Stomach (tissue), 4 donors: ENCODE measurements at regions not wholly inside any gene's neighbourhood (a gene's known extent, or its start where the extent isn't known, plus 50 kb on each side); places are given as distances from the start of the nearest gene placed in this dataset.

ENCODE experiments used
- EP300 ChIP-seq: sonication (generic); formaldehyde crosslinking; IDR thresholded peaks from one replicate; pipeline ENCODE4 v1.6.1; 2017; ENCODE audit warnings: antibody characterized with exemption
- POLR2A ChIP-seq, 4 donors: fragments of 450-650 bp; IDR thresholded peaks; one replicate each; pipeline ENCODE4 v1.6.1; 2016; ENCODE audit warnings: antibody characterized with exemption in 4 of 4, control low read depth in 2 of 4, mild to moderate bottlenecking in 1 of 4, moderate library complexity in 1 of 4
- POLR2AphosphoS5 ChIP-seq, 3 donors: sonication (generic); formaldehyde crosslinking; IDR thresholded peaks; one replicate each; pipeline ENCODE4 v1.6.1; 2016; ENCODE audit warnings: antibody characterized with exemption in 3 of 3
- TF ChIP-seq, protein P1 (sequence below), 7 experiments: fragments of 450-650 bp in 4 of 7; fragments of 200-600 bp in 3 of 7; sonication (generic) in 3 of 7; IDR thresholded peaks; one replicate each; pipeline ENCODE4 v1.5.1; 2016 to 2019; ENCODE audit warnings: antibody characterized with exemption in 7 of 7, control low read depth in 2 of 7, mild to moderate bottlenecking in 1 of 7

DNA sequence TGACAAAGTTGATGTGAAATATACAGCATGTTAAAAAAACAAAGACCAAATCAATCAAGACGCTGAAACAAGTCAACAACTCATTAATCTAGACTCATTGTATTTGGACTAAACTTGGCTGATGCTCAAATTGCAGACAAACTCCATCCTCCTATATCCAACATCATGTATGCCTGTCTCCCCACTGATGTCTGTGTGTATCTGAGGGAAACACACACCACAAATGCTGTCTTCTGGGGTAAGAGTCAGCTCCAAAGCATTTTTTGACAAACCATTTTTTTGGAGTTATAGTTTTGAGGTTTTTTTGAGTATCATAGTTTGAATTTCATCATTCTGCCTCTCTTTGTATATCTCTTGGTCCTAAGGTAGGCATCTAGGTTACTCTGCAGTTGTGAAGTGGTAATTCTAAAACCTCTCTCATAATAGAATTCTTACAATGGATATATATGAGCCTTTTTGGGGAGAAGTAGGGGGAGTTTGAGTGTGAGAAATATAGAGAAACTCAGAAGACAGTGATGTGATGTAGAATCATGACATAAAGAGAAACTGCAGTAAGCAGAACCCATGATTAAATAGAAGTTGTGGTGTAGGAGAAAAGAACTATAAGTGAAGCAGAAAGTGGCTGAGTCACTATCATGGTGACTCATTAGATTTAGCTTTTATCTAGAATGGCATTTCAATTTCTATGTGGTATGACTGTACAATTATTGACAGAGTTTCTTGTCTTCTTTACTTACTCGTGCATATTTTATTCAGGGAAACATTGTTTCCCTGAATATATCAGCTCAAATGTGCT is 1531.1 kb upstream of the LRRTM3 start:
- TF ChIP-seq, protein P1, sequence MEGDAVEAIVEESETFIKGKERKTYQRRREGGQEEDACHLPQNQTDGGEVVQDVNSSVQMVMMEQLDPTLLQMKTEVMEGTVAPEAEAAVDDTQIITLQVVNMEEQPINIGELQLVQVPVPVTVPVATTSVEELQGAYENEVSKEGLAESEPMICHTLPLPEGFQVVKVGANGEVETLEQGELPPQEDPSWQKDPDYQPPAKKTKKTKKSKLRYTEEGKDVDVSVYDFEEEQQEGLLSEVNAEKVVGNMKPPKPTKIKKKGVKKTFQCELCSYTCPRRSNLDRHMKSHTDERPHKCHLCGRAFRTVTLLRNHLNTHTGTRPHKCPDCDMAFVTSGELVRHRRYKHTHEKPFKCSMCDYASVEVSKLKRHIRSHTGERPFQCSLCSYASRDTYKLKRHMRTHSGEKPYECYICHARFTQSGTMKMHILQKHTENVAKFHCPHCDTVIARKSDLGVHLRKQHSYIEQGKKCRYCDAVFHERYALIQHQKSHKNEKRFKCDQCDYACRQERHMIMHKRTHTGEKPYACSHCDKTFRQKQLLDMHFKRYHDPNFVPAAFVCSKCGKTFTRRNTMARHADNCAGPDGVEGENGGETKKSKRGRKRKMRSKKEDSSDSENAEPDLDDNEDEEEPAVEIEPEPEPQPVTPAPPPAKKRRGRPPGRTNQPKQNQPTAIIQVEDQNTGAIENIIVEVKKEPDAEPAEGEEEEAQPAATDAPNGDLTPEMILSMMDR (IDR thresholded peaks at IDR 0.05), result no peak
- no peak for TF ChIP-seq POLR2AphosphoS5 (IDR thresholded peaks at IDR 0.05)
- no peak for TF ChIP-seq POLR2A (IDR thresholded peaks at IDR 0.05)
- TF ChIP-seq EP300, result no peak
